HepG2 (cell line): ENCODE measurements at regions not wholly inside any gene's neighbourhood (a gene's known extent, or its start where the extent isn't known, plus 50 kb on each side); places are given as distances from the start of the nearest gene placed in this dataset.

Source experiments
- ATF4 ChIP-seq, 2 experiments: fragments of 450-650 bp in 1 of 2; sonication (generic) in 1 of 2; formaldehyde crosslinking; IDR thresholded peaks; 2 replicates each; pipeline versions ENCODE4 v1.5.0 to v1.8.0; 2020 to 2022; ENCODE audit warnings: mild to moderate bottlenecking in 1 of 2, missing genetic modification reagents in 1 of 2
- ATRX ChIP-seq: sonication (generic); formaldehyde crosslinking; IDR thresholded peaks from 2 replicates; pipeline ENCODE4 v1.4.0; 2020; ENCODE audit warnings: missing genetic modification reagents, borderline replicate concordance
- BCLAF1 ChIP-seq: fragments of 450-650 bp; IDR thresholded peaks from 2 replicates; pipeline ENCODE4 v1.6.1; 2017; ENCODE audit warnings: mild to moderate bottlenecking
- CBFB ChIP-seq: sonication (generic); formaldehyde crosslinking; IDR thresholded peaks from 2 replicates; pipeline ENCODE4 v1.4.0; 2020; ENCODE audit warnings: missing genetic modification reagents
- CREB1 ChIP-seq, 2 experiments: fragments of 450-650 bp in 1 of 2; IDR thresholded peaks; 2 replicates each; pipeline ENCODE4 v1.6.1; 2016 to 2017; ENCODE audit warnings: control low read depth in 1 of 2, mild to moderate bottlenecking in 1 of 2, missing compliant biosample characterization in 1 of 2, missing genetic modification characterization in 1 of 2
- FOXP1 ChIP-seq, 2 experiments: fragments of 450-650 bp in 1 of 2; IDR thresholded peaks; 2 replicates each; pipeline ENCODE4 v1.6.1; 2017 to 2018; ENCODE audit warnings: antibody characterized with exemption in 1 of 2
- GFI1 ChIP-seq: sonication (generic); formaldehyde crosslinking; IDR thresholded peaks from 2 replicates; pipeline ENCODE4 v1.5.0; 2020; ENCODE audit warnings: missing genetic modification reagents, mild to moderate bottlenecking, borderline replicate concordance
- HNF4A ChIP-seq: sonication (generic); formaldehyde crosslinking; IDR thresholded peaks from 2 replicates; pipeline ENCODE4 v1.4.0; 2020; ENCODE audit warnings: missing genetic modification reagents
- KMT2A ChIP-seq: sonication (generic); formaldehyde crosslinking; IDR thresholded peaks from 2 replicates; pipeline ENCODE4 v1.4.0; 2020; ENCODE audit warnings: missing genetic modification reagents
- NONO ChIP-seq, 2 experiments: fragments of 450-650 bp in 1 of 2; sonication (generic) in 1 of 2; formaldehyde crosslinking in 1 of 2; IDR thresholded peaks in 1 of 2; conservative IDR thresholded peaks in 1 of 2; 2 replicates each; pipeline versions ENCODE4 v1.6.1 to v1.8.0; 2017 to 2022; ENCODE audit warnings: mild to moderate bottlenecking in 1 of 2, missing genetic modification reagents in 1 of 2, moderate library complexity in 1 of 2
- NR2F6 ChIP-seq, 2 experiments: IDR thresholded peaks; 2 replicates each; pipeline ENCODE4 v1.6.1; 2016; ENCODE audit warnings: antibody characterized with exemption in 1 of 2, mild to moderate bottlenecking in 1 of 2
- PITX1 ChIP-seq: sonication (generic); formaldehyde crosslinking; IDR thresholded peaks from 2 replicates; pipeline ENCODE4 v1.5.1; 2020; ENCODE audit warnings: mild to moderate bottlenecking, missing genetic modification reagents
- SP5 ChIP-seq: IDR thresholded peaks from 2 replicates; pipeline ENCODE4 v1.6.1; 2016; ENCODE audit warnings: low read depth, borderline replicate concordance
- TEAD3 ChIP-seq: optimal IDR thresholded peaks from 2 replicates; pipeline ENCODE3; 2016; ENCODE audit warnings: borderline replicate concordance
- ZMYM3 ChIP-seq: sonication (generic); formaldehyde crosslinking; IDR thresholded peaks from 2 replicates; pipeline ENCODE4 v1.5.1; 2020; ENCODE audit warnings: mild to moderate bottlenecking, missing genetic modification reagents
- ZNF12 ChIP-seq: sonication (generic); formaldehyde crosslinking; IDR thresholded peaks from 2 replicates; pipeline ENCODE4 v1.5.0; 2020; ENCODE audit warnings: missing genetic modification reagents
- ZNF317 ChIP-seq: sonication (generic); formaldehyde crosslinking; IDR thresholded peaks from 2 replicates; pipeline ENCODE4 v1.5.0; 2020; ENCODE audit warnings: mild to moderate bottlenecking, missing genetic modification reagents
- ZNF768 ChIP-seq: sonication (generic); formaldehyde crosslinking; IDR thresholded peaks from 2 replicates; pipeline ENCODE4 v1.4.0; 2020; ENCODE audit warnings: missing genetic modification reagents
- ZSCAN9 ChIP-seq: IDR thresholded peaks from 2 replicates; pipeline ENCODE4 v1.6.1; 2016; ENCODE audit warnings: borderline replicate concordance

- no peak for TF ChIP-seq ATF4 (CRISPR knock-in tag; IDR thresholded peaks at IDR 0.05)
- TF ChIP-seq ATRX, result no peak
- TF ChIP-seq TEAD3 (CRISPR knock-in tag), result no peak
- no peak for TF ChIP-seq SP5
- TF ChIP-seq PITX1 (CRISPR knock-in tag), result peak; percentile 55; the same call in 1 of the 2 replicates
- no peak for TF ChIP-seq KMT2A (CRISPR knock-in tag)
- TF ChIP-seq ZMYM3 (CRISPR knock-in tag), result no peak
- no peak for TF ChIP-seq BCLAF1
- no peak for TF ChIP-seq NONO (IDR thresholded peaks at IDR 0.05)
- no peak for TF ChIP-seq NONO (CRISPR knock-in tag; conservative IDR thresholded peaks at IDR 0.05)
- no peak for TF ChIP-seq ZNF768
- peak; percentile 89 for TF ChIP-seq HNF4A (CRISPR knock-in tag)
- no peak; the same call in 1 of the 2 replicates for TF ChIP-seq NR2F6 (IDR thresholded peaks at IDR 0.05)
- TF ChIP-seq NR2F6 (CRISPR knock-in tag; IDR thresholded peaks at IDR 0.05), result peak; percentile 43; the same call in 1 of the 2 replicates
- peak; percentile 51; the same call in 1 of the 2 replicates for TF ChIP-seq ZNF317
- no peak for TF ChIP-seq GFI1 (CRISPR knock-in tag)
- TF ChIP-seq ZSCAN9 (CRISPR knock-in tag), result peak; percentile 42; the same call in 1 of the 2 replicates
- TF ChIP-seq CREB1 (IDR thresholded peaks at IDR 0.05), result no peak
- TF ChIP-seq CREB1 (CRISPR knock-in tag; IDR thresholded peaks at IDR 0.05), result peak; percentile 53; the same call in 1 of the 2 replicates
- TF ChIP-seq ZNF12 (CRISPR knock-in tag), result peak; percentile 78
- no peak for TF ChIP-seq CBFB (CRISPR knock-in tag)
- TF ChIP-seq FOXP1 (IDR thresholded peaks at IDR 0.05), result no peak
- peak; percentile 75 for TF ChIP-seq FOXP1 (CRISPR knock-in tag; IDR thresholded peaks at IDR 0.05)
- TF ChIP-seq, all 625 proteins: peak for 83
Measured at GRCh38 chr6:21354805-21355238, 238.7 kb upstream of the SOX4 start (continued).
